PC-9 (cell line): ENCODE measurements at regions not wholly inside any gene's neighbourhood (a gene's known extent, or its start where the extent isn't known, plus 50 kb on each side); places are given as distances from the start of the nearest gene placed in this dataset.

Source experiments
- BruUV-seq: library from RNA; stranded (reverse); fragments of 400-500 nt; replicated peaks from 2 replicates; lab custom pipeline; 2021; lab: Mats Ljungman, UMichigan
- CTCF ChIA-PET: fragments of 300-600 bp; sonication (Branson Sonifier 250); formaldehyde crosslinking; loops from one replicate; lab custom pipeline; 2022; ENCODE audit warnings: antibody characterized with exemption; lab: Charles Lee
- POLR2A ChIA-PET: fragments of 300-600 bp; sonication (Branson Sonifier 250); formaldehyde crosslinking; loops from one replicate; lab custom pipeline; 2022; ENCODE audit warnings: antibody characterized with exemption; ENCODE audit not compliant: unreplicated experiment; lab: Charles Lee
- DNase-seq, 2 experiments: peaks; one replicate each; pipeline versions ENCODE4 v3.0.0 to v3.0.0-alpha.2; 2015 to 2022; ENCODE audit warnings: mixed read lengths in 1 of 2
- H2AFZ ChIP-seq: fragments of 200-600 bp; sonication (generic); 2 replicates; pipeline ENCODE4 v1.8.1; 2017; ENCODE audit warnings: antibody characterized with exemption
- H3F3A ChIP-seq: fragments of 200-600 bp; sonication (generic); 2 replicates; pipeline ENCODE4 v1.8.1; 2017; ENCODE audit warnings: antibody characterized with exemption, mild to moderate bottlenecking, low read depth; ENCODE audit not compliant: insufficient read depth
- H3K27ac ChIP-seq: fragments of 200-600 bp; sonication (generic); 2 replicates; pipeline ENCODE4 v1.6.1; 2016; ENCODE audit warnings: mixed run types
- H3K27me3 ChIP-seq: fragments of 200-600 bp; sonication (generic); 2 replicates; pipeline ENCODE4 v1.6.1; 2016; ENCODE audit warnings: low read depth, mixed run types; ENCODE audit not compliant: insufficient read depth
- H3K36me3 ChIP-seq: fragments of 200-600 bp; sonication (generic); 2 replicates; pipeline ENCODE4 v1.6.1; 2016; ENCODE audit warnings: low read depth, mixed run types
- H3K4me1 ChIP-seq: fragments of 200-600 bp; sonication (generic); replicated peaks from 2 replicates; pipeline ENCODE4 v1.6.1; 2016; ENCODE audit warnings: mixed run types; ENCODE audit not compliant: insufficient read depth
- H3K4me2 ChIP-seq: fragments of 200-600 bp; sonication (generic); 2 replicates; pipeline ENCODE4 v1.6.1; 2017; ENCODE audit warnings: mixed run types
- H3K4me3 ChIP-seq: fragments of 200-600 bp; sonication (generic); 2 replicates; pipeline ENCODE4 v1.6.1; 2016; ENCODE audit warnings: mixed run types
- H3K79me2 ChIP-seq: fragments of 200-600 bp; sonication (generic); 2 replicates; pipeline ENCODE4 v1.6.1; 2017; ENCODE audit warnings: low read depth, mixed run types
- H3K9me2 ChIP-seq: fragments of 200-600 bp; sonication (generic); 2 replicates; pipeline ENCODE4 v1.8.1; 2017; ENCODE audit warnings: mild to moderate bottlenecking; ENCODE audit not compliant: insufficient read depth
- H3K9me3 ChIP-seq: fragments of 200-600 bp; sonication (generic); 2 replicates; pipeline ENCODE4 v1.8.1; 2016; ENCODE audit warnings: low read depth; ENCODE audit not compliant: insufficient read depth
- H4K20me1 ChIP-seq: fragments of 200-600 bp; sonication (generic); 2 replicates; pipeline ENCODE4 v1.8.1; 2017; ENCODE audit not compliant: insufficient read depth
- CTCF ChIP-seq: fragments of 200-600 bp; sonication (generic); conservative IDR thresholded peaks from 2 replicates; pipeline ENCODE4 v1.6.1; 2017; ENCODE audit warnings: mixed run types, antibody characterized with exemption, mild to moderate bottlenecking, moderate library complexity
- EZH2 ChIP-seq: fragments of 200-600 bp; sonication (generic); IDR thresholded peaks from 2 replicates; pipeline ENCODE4 v1.8.0; 2017; ENCODE audit warnings: antibody characterized with exemption, low read depth
- intact Hi-C: fragments of 100-400 bp; cut with micrococcal nuclease; formaldehyde crosslinking; loops from one replicate; pipeline ENCODE4 v1.10.0; 2022; ENCODE audit not compliant: unreplicated experiment

GRCh38 chr4:65789341-65789740 lies 119.1 kb upstream of the EPHA5 start:
- TF ChIP-seq EZH2, result no peak
- TF ChIP-seq CTCF, result no peak
- H3K4me2 ChIP-seq, result no peak overlapping the region
- intact Hi-C loops, result no loop called here
- H3K9me2 ChIP-seq, result no peaks in the 10 kb centered on the region
- no peaks in the 10 kb centered on the region for H3K36me3 ChIP-seq
- no peak for DNase-seq
- no peaks in the 10 kb centered on the region for H3K27me3 ChIP-seq
- ChIA-PET CTCF (no interaction called here), POLR2A (no interaction called here)
- H3K79me2 ChIP-seq, result no peaks in the 10 kb centered on the region
- H3F3A ChIP-seq, result no peaks in the 10 kb centered on the region
- H2AFZ ChIP-seq, result no peak overlapping the region
- no peak overlapping the region for H3K4me3 ChIP-seq
- BruUV-seq, result no TSS peak
- H3K9me3 ChIP-seq, result no peaks in the 10 kb centered on the region
- no peaks in the 10 kb centered on the region for H3K4me1 ChIP-seq
- no peak overlapping the region for H3K27ac ChIP-seq
- H4K20me1 ChIP-seq, result no peaks in the 10 kb centered on the region

- H3K9me3 ChIP-seq, result no peaks in the 10 kb centered on the region
- H3K79me2 ChIP-seq, result no peaks in the 10 kb centered on the region
- intact Hi-C loops, result no loop called here
- no peak overlapping the region for H3K4me3 ChIP-seq
- TF ChIP-seq EZH2, result no peak
- no peak for TF ChIP-seq CTCF
- no peaks in the 10 kb centered on the region for H3K36me3 ChIP-seq
- no TSS peak for BruUV-seq
- ChIA-PET CTCF (no interaction called here), POLR2A (no interaction called here)
- DNase-seq, result no peak
- no peaks in the 10 kb centered on the region for H3K4me1 ChIP-seq
- H4K20me1 ChIP-seq, result no peaks in the 10 kb centered on the region
- H3F3A ChIP-seq, result no peaks in the 10 kb centered on the region
- no peak overlapping the region for H2AFZ ChIP-seq
- H3K9me2 ChIP-seq, result no peaks in the 10 kb centered on the region
- no peak overlapping the region for H3K27ac ChIP-seq
- no peak overlapping the region for H3K4me2 ChIP-seq
- H3K27me3 ChIP-seq, result no peaks in the 10 kb centered on the region
These were observed 107.0 kb upstream of the EPHA5 start for GRCh38 chr4:65777270-65777669.

- intact Hi-C loops, result no loop called here
- ChIA-PET CTCF (no interaction called here), POLR2A (no interaction called here)
- Histone ChIP-seq H3K9me2 (no peaks in the 10 kb centered on the region), H3F3A (no peaks in the 10 kb centered on the region), H4K20me1 (no peaks in the 10 kb centered on the region), H3K27ac (no peak overlapping the region), H3K36me3 (no peaks in the 10 kb centered on the region), H3K4me2 (no peak overlapping the region), H3K9me3 (no peaks in the 10 kb centered on the region), H3K4me1 (no peaks in the 10 kb centered on the region), H3K4me3 (no peak overlapping the region), H3K79me2 (no peaks in the 10 kb centered on the region), H2AFZ (no peak overlapping the region), H3K27me3 (no peaks in the 10 kb centered on the region)
- no peak for DNase-seq
- no TSS peak for BruUV-seq
- no peak for TF ChIP-seq EZH2
These were observed 103.3 kb upstream of the EPHA5 start for GRCh38 chr4:65773636-65774035.

DNA sequence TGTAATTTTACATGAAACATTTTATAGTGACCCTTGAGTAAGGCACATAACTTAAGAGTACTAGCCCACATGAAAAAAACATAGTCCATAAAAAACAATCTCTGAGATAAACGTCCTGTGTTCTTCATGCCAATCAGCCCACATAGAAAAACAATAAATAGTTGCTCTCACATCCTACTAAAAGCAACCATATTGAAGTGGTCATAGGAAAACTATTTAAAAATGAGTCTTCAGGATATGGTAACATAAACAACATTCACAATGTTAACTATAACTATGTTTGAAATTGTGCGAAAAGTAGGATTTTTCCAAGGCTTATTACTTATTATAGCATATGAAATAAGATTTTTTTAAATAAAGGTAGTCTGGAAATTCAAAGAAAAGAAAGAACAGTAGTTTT lies 77.1 kb upstream of the EPHA5 start:
- Histone ChIP-seq H3K4me2 (no peak overlapping the region), H3F3A (no peaks in the 10 kb centered on the region), H3K27me3 (no peaks in the 10 kb centered on the region), H3K4me3 (no peak overlapping the region), H3K9me3 (no peaks in the 10 kb centered on the region), H2AFZ (no peak overlapping the region), H4K20me1 (no peaks in the 10 kb centered on the region), H3K9me2 (no peaks in the 10 kb centered on the region), H3K27ac (no peak overlapping the region), H3K36me3 (no peaks in the 10 kb centered on the region), H3K79me2 (no peaks in the 10 kb centered on the region), H3K4me1 (no peaks in the 10 kb centered on the region)
- DNase-seq, result no peak
- ChIA-PET CTCF (no interaction called here), POLR2A (no interaction called here)
- no TSS peak for BruUV-seq
- no peak for TF ChIP-seq CTCF
- no peak for TF ChIP-seq EZH2
- intact Hi-C loops, result no loop called here
